ENCODE measurements at regions not wholly inside any gene's neighbourhood (a gene's known extent, or its start where the extent isn't known, plus 50 kb on each side); places are given as distances from the start of the nearest gene placed in this dataset.

DNA sequence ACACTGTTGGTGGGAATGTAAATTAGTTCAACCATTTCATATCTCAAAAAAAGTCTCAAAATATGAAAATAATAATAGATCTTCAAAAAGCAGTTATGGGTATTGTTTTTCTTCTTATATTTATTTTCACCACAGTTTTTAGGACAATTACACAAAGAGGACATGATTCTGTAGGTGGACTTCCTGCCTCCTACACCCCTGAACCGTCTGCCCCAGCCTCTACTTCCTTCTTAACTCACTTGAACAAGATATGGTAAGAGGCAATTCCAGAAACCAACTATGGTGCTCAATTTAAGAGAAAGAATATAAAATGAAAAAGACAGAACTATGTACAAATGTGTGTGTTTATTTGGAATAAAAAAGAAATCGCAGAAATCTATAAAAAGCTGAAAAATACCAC lies 74.1 kb upstream of the MON1B start:
- TF ChIP-seq CTCF (IDR thresholded peaks at IDR 0.05) = no peak
- DNase-seq = no peak
- no peak for ATAC-seq
- no peak overlapping the region for H3K4me3 ChIP-seq
- H3K9me3 ChIP-seq = no peaks in the 10 kb centered on the region
- no peak overlapping the region for H3K27ac ChIP-seq
- no peaks in the 10 kb centered on the region for H3K36me3 ChIP-seq (ENCODE audit: insufficient read depth in 1 of 2, low read depth in 1 of 2)
- 36 to 55% (median 47%) methylated on average over 2 of the region's 2 CpGs for WGBS, 3 donors
- H3K27me3 ChIP-seq (ENCODE audit: insufficient read depth in 3 of 3, low read length in 2 of 3) = no peaks in the 10 kb centered on the region
- no peaks in the 10 kb centered on the region for H3K4me1 ChIP-seq
- intact Hi-C loops (cut with DNase I) = no loop called here

DNA sequence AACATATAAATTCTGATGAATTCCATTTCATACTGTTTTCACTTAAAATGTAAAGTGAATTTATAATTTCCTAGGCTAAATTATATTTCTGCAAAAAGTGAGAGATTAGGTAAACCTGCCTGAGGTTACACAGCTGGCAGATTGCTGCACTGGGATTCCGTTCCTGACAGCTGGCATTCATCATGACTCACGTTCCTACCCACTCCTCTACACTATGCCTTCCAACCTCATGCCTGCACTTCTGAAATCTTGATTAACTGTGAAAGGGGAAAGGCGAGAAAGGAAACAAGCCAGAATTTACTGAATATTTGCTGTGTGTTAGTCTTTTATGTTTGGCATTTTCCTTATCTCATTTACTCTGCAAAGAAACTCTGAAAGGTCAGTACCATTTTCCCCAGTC lies 73.3 kb upstream of the MON1B start:
- Histone ChIP-seq H3K4me1 (no peaks in the 10 kb centered on the region), H3K27me3 (ENCODE audit: insufficient read depth in 3 of 3, low read length in 2 of 3) (no peaks in the 10 kb centered on the region), H3K9me3 (no peaks in the 10 kb centered on the region), H3K27ac (no peak overlapping the region), H3K36me3 (ENCODE audit: insufficient read depth in 1 of 2, low read depth in 1 of 2) (no peaks in the 10 kb centered on the region), H3K4me3 (no peak overlapping the region)
- DNase-seq (no peak), ATAC-seq (no peak)
- intact Hi-C loops (cut with DNase I) = no loop called here
- WGBS, 3 donors = 27 to 34% (median 33%) methylated on average over 3 of the region's 3 CpGs
- no peak for TF ChIP-seq CTCF (IDR thresholded peaks at IDR 0.05)

DNA sequence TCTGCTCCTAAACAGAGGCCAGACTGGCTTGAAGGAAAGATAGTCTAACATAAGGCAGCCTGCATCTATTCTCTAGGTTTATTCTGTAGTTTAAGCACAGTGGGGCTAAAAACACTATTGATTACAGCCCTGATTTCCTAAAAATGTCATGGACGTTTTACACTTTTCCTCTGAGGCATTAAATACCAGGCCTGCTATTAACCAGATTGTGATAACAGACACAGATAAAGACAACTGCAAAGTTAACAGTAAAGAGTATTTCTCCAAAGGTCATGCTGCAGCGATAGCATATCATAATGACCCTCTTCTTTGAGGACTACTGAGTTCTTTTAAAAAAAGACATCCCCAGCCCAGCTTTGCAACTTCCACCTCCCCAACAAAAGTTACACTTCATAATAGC lies 59.6 kb upstream of the MON1B start:
- intact Hi-C loops (cut with DNase I) = no loop called here
- ATAC-seq (no peak), DNase-seq (no peak)
- H3K4me3 ChIP-seq = no peak overlapping the region
- H3K27ac ChIP-seq = no peak overlapping the region
- no peak for TF ChIP-seq CTCF (IDR thresholded peaks at IDR 0.05)
- 48 to 59% (median 56%) methylated on average over 2 of the region's 2 CpGs for WGBS, 3 donors
- no peaks in the 10 kb centered on the region for H3K27me3 ChIP-seq (ENCODE audit: insufficient read depth in 3 of 3, low read length in 2 of 3)
- H3K36me3 ChIP-seq (ENCODE audit: insufficient read depth in 1 of 2, low read depth in 1 of 2) = no peaks in the 10 kb centered on the region
- no peaks in the 10 kb centered on the region for H3K4me1 ChIP-seq
- H3K9me3 ChIP-seq = no peaks in the 10 kb centered on the region

GRCh38 chr16:77132051-77132618 lies 58.9 kb upstream of the MON1B start:
- DNase-seq (no peak), ATAC-seq (no peak)
- H3K4me1 ChIP-seq = no peaks in the 10 kb centered on the region
- 35 to 77% (median 35%) methylated on average over 1 to 2 of the region's 3 CpGs for WGBS, 3 donors
- H3K27me3 ChIP-seq (ENCODE audit: insufficient read depth in 3 of 3, low read length in 2 of 3) = no peaks in the 10 kb centered on the region
- H3K9me3 ChIP-seq = no peaks in the 10 kb centered on the region
- H3K4me3 ChIP-seq = no peak overlapping the region
- intact Hi-C loops (cut with DNase I) = no loop called here
- H3K27ac ChIP-seq = no peak overlapping the region
- TF ChIP-seq CTCF (IDR thresholded peaks at IDR 0.05) = no peak
- no peaks in the 10 kb centered on the region for H3K36me3 ChIP-seq (ENCODE audit: insufficient read depth in 1 of 2, low read depth in 1 of 2)

DNA sequence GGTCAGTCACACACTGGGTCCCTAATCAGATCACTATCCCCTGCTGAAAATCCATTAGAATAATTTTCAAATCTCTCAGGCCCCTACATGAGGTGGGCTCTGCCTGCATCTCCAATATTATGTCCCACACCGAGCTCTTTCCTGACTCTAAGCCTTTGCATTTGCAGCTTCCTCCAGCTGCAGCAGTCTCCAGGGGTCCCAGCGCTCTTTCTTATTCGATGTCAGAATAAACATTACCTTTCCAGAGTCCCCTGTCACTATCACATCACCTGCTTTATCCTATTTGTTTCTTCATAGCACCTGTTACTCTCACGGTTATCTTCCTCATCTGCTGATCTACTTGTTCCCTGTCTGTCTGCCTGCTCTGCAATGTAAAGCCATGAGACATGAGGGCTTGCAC lies 57.3 kb upstream of the MON1B start:
- intact Hi-C loops (cut with DNase I) = no loop called here
- 30 to 41% (median 40%) methylated on average over 4 of the region's 4 CpGs for WGBS, 3 donors
- no peak for TF ChIP-seq CTCF (IDR thresholded peaks at IDR 0.05)
- Histone ChIP-seq H3K27ac (no peak overlapping the region), H3K27me3 (ENCODE audit: insufficient read depth in 3 of 3, low read length in 2 of 3) (no peaks in the 10 kb centered on the region), H3K9me3 (no peaks in the 10 kb centered on the region), H3K36me3 (ENCODE audit: insufficient read depth in 1 of 2, low read depth in 1 of 2) (no peaks in the 10 kb centered on the region), H3K4me1 (no peaks in the 10 kb centered on the region), H3K4me3 (no peak overlapping the region)
- DNase-seq (no peak), ATAC-seq (no peak)
